Motor neuron (in vitro differentiated cells): ENCODE measurements at regions not wholly inside any gene's neighbourhood (a gene's known extent, or its start where the extent isn't known, plus 50 kb on each side); places are given as distances from the start of the nearest gene placed in this dataset.
"Not testable (repeated sequence)": the region's sequence is repeated elsewhere in the genome, so short reads cannot be mapped to it uniquely, and the experiment has no call there.

Experiments
- ATAC-seq, 8 experiments: fragments of 200-7000 bp; cut with Tn5 transposase; replicated peaks in 6 of 8; 2 replicates each; pipeline ENCODE4 v1.8.0; 2021; ENCODE audit warnings: mild to moderate bottlenecking in 8 of 8, moderate library complexity in 8 of 8
- H3K27ac ChIP-seq, 2 donors: fragments of 250-450 bp; sonication (Bioruptor Pico); 2 replicates each; pipeline ENCODE4 v1.9.0; 2021; ENCODE audit warnings: antibody characterized with exemption in 2 of 2, mild to moderate bottlenecking in 2 of 2, moderate library complexity in 1 of 2
- H3K4me1 ChIP-seq, 2 donors: fragments of 250-450 bp; sonication (Bioruptor Pico); replicated peaks in 1 of 2; 2 replicates each; pipeline ENCODE4 v1.6.1; 2021; ENCODE audit warnings: antibody characterized with exemption in 2 of 2, mild to moderate bottlenecking in 2 of 2, moderate library complexity in 1 of 2
- H3K4me3 ChIP-seq, 5 donors: fragments of 250-450 bp; sonication (Bioruptor Pico); 2 replicates each; pipeline ENCODE4 v1.9.0; 2021; ENCODE audit warnings: antibody characterized with exemption in 5 of 5, mild to moderate bottlenecking in 5 of 5, moderate library complexity in 4 of 5
- WGBS, 10 experiments: fragments of 450-650 bp; shearing (Covaris generic); methylation state at CpG; one replicate each; pipeline ENCODE4 v1.0.0; 2022; 5-methylcytosine and 5-hydroxymethylcytosine counted together
- in situ Hi-C, 9 experiments: fragments of 400-800 bp; cut with MboI; loops; one replicate each; pipeline ENCODE4 v1.15.0; 2021; ENCODE audit warnings: low sequenced_read_pairs in 9 of 9, low pct_unique_long_range_greater_than_20kb in 2 of 9; ENCODE audit not compliant: unreplicated experiment in 9 of 9

- H3K27ac ChIP-seq, result no peak overlapping the region
- no peak for ATAC-seq
- in situ Hi-C loops, result no loop called here
- 27 to 100% (median 97%) methylated on average over 1 to 6 of the region's 6 CpGs for WGBS, 10 experiments
- no peak overlapping the region for H3K4me3 ChIP-seq
- no peaks in the 10 kb centered on the region for H3K4me1 ChIP-seq
Measured at GRCh38 chr13:83496501-83496900, 385.8 kb downstream of the SLITRK1 start.

GRCh38 chr13:83485101-83485500, 397.2 kb downstream of the SLITRK1 start:
- no peak overlapping the region for H3K4me3 ChIP-seq
- H3K4me1 ChIP-seq, result no peaks in the 10 kb centered on the region
- no peak for ATAC-seq
- in situ Hi-C loops, result no loop called here
- 21 to 92% (median 50%) methylated on average over 1 of the region's 1 CpG; no CpG with 5 or more reads in 3 of the 10 experiments for WGBS, 10 experiments
- no peak overlapping the region for H3K27ac ChIP-seq

- Histone ChIP-seq H3K4me1 (no peaks in the 10 kb centered on the region), H3K4me3 (no peak overlapping the region), H3K27ac (no peak overlapping the region)
- 9 to 88% (median 43%) methylated on average over 1 of the region's 1 CpG; no CpG with 5 or more reads in 1 of the 10 experiments for WGBS, 10 experiments
- peak in 3 of 8 experiments; percentile 64 to 77 (median 76) for ATAC-seq
- in situ Hi-C loops, result no loop called here
Measured at GRCh38 chr13:83471011-83471410, 411.3 kb downstream of the SLITRK1 start.

GRCh38 chr13:83470133-83470797, 412.0 kb downstream of the SLITRK1 start:
- 16 to 100% (median 67%) methylated on average over 1 to 4 of the region's 4 CpGs for WGBS, 10 experiments
- Histone ChIP-seq H3K27ac (no peak overlapping the region), H3K4me1 (no peaks in the 10 kb centered on the region), H3K4me3 (no peak overlapping the region)
- in situ Hi-C loops, result no loop called here
- ATAC-seq, result peak in 2 of 8 experiments; percentile 75 to 81

- ATAC-seq, result no peak
- 0 to 100% (median 72%) methylated on average over 1 to 4 of the region's 11 CpGs; no CpG with 5 or more reads in 5 of the 10 experiments for WGBS, 10 experiments
- Histone ChIP-seq H3K4me3 (no peak overlapping the region), H3K27ac (no peak overlapping the region), H3K4me1 (peaks cover 0 to 8% of the 10 kb centered on the region in 2 donors)
- in situ Hi-C loops, result no loop called here
Measured at GRCh38 chr13:83453723-83454122, 428.6 kb downstream of the SLITRK1 start.

- Histone ChIP-seq H3K27ac (no peak overlapping the region), H3K4me1 (peaks cover 0 to 8% of the 10 kb centered on the region in 2 donors), H3K4me3 (no peak overlapping the region)
- in situ Hi-C loops, result no loop called here
- WGBS, 10 experiments, result 78 to 97% (median 84%) methylated on average over 2 to 8 of the region's 13 CpGs; no CpG with 5 or more reads in 4 of the 10 experiments
- no peak for ATAC-seq
Measured at GRCh38 chr13:83453300-83453699, 429.0 kb downstream of the SLITRK1 start.

GRCh38 chr13:83452292-83452950, 429.9 kb downstream of the SLITRK1 start:
- H3K4me1 ChIP-seq, result peaks cover 0 to 8% of the 10 kb centered on the region in 2 donors
- no peak overlapping the region for H3K4me3 ChIP-seq
- no peak overlapping the region for H3K27ac ChIP-seq
- in situ Hi-C loops, result no loop called here
- WGBS, 10 experiments, result 33 to 100% (median 89%) methylated on average over 1 to 17 of the region's 26 CpGs; no CpG with 5 or more reads in 2 of the 10 experiments
- ATAC-seq, result no peak

GRCh38 chr13:83450591-83450990, 431.7 kb downstream of the SLITRK1 start:
- H3K4me1 ChIP-seq, result peaks cover 0 to 8% of the 10 kb centered on the region in 2 donors
- no peak overlapping the region for H3K4me3 ChIP-seq
- ATAC-seq, result no peak
- no peak overlapping the region for H3K27ac ChIP-seq
- 0 to 80% (median 45%) methylated on average over 1 to 2 of the region's 2 CpGs; no CpG with 5 or more reads in 1 of the 10 experiments for WGBS, 10 experiments
- in situ Hi-C loops, result no loop called here

GRCh38 chr13:83449668-83450395, 432.4 kb downstream of the SLITRK1 start:
- peak in 7 of 8 experiments; percentile 59 to 89 (median 72) for ATAC-seq
- in situ Hi-C loops, result no loop called here
- Histone ChIP-seq H3K4me1 (peaks cover 0 to 8% of the 10 kb centered on the region in 2 donors), H3K27ac (no peak overlapping the region), H3K4me3 (no peak overlapping the region)
- 0 to 75% (median 38%) methylated on average over 1 to 3 of the region's 3 CpGs for WGBS, 10 experiments

GRCh38 chr13:83440465-83440864, 441.8 kb downstream of the SLITRK1 start:
- Histone ChIP-seq H3K4me3 (no peak overlapping the region), H3K4me1 (no peaks in the 10 kb centered on the region), H3K27ac (no peak overlapping the region)
- ATAC-seq, result no peak
- in situ Hi-C loops, result no loop called here
- whole genome bisulfite sequencing, 10 experiments, result 20 to 100% (median 100%) methylated on average over 1 of the region's 1 CpG; no CpG with 5 or more reads in 2 of the 10 experiments

GRCh38 chr13:83439464-83439863, 442.8 kb downstream of the SLITRK1 start:
- H3K4me3 ChIP-seq, in situ Hi-C loops, H3K27ac ChIP-seq, ATAC-seq, H3K4me1 ChIP-seq: not testable (repeated sequence)
- WGBS, 10 experiments, result 40 to 100% (median 67%) methylated on average over 1 to 5 of the region's 12 CpGs; no CpG with 5 or more reads in 3 of the 10 experiments

- in situ Hi-C loops, result no loop called here
- ATAC-seq, result no peak
Measured at GRCh38 chr13:83423861-83424260, 458.4 kb downstream of the SLITRK1 start.

GRCh38 chr13:83423381-83423780, 458.9 kb downstream of the SLITRK1 start:
- 5 to 100% (median 92%) methylated on average over 1 to 2 of the region's 2 CpGs; no CpG with 5 or more reads in 1 of the 10 experiments for WGBS, 10 experiments
- no peaks in the 10 kb centered on the region for H3K4me1 ChIP-seq
- H3K27ac ChIP-seq, result no peak overlapping the region
- in situ Hi-C loops, result no loop called here
- no peak overlapping the region for H3K4me3 ChIP-seq
- no peak for ATAC-seq

More at GRCh38 chr13:83423861-83424260, 458.4 kb downstream of the SLITRK1 start:
- no peaks in the 10 kb centered on the region for H3K4me1 ChIP-seq
- WGBS, 10 experiments, result 0 to 93% (median 65%) methylated on average over 2 to 3 of the region's 3 CpGs
- no peak overlapping the region for H3K27ac ChIP-seq
- H3K4me3 ChIP-seq, result no peak overlapping the region
